WI38 (cell line): ENCODE measurements at regions not wholly inside any gene's neighbourhood (a gene's known extent, or its start where the extent isn't known, plus 50 kb on each side); places are given as distances from the start of the nearest gene placed in this dataset.
"Not testable (repeated sequence)": the region's sequence is repeated elsewhere in the genome, so short reads cannot be mapped to it uniquely, and the experiment has no call there.

Source experiments
- H3K4me3 ChIP-seq: 2 replicates; pipeline ENCODE4 v1.5.1; 2011; ENCODE audit warnings: low read depth, mild to moderate bottlenecking, control low read depth, low read length
- CTCF ChIP-seq: IDR thresholded peaks from 2 replicates; pipeline ENCODE4 v1.5.1; 2012; ENCODE audit warnings: low read depth, mild to moderate bottlenecking, control low read depth, low read length

GRCh38 chr2:131626565-131626964 lies 98.9 kb downstream of the CCDC74A start:
- not testable (repeated sequence) for H3K4me3 ChIP-seq

DNA sequence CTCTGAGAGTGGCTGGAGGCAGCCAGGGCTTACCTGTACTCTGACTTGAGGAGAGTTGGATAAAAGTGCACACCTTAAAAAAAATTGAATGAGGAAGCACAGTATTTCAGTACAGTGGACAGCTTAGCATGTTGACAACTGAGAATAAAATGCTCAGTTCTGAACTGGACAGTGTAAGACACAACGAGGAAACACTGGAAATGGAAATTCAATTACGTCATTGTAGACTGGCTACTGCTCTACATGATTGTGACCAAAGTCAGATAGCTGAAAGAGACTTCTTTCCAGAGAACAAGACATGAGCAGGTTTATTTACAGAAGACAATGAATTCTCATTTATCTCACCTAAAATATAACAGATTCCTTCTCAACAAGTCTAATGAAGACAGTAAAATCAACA lies 100.1 kb downstream of the CCDC74A start:
- not testable (repeated sequence) for H3K4me3 ChIP-seq

GRCh38 chr2:131631648-131632047 lies 104.0 kb downstream of the CCDC74A start:
- H3K4me3 ChIP-seq, result not testable (repeated sequence)

GRCh38 chr2:131633405-131633804 lies 105.7 kb downstream of the CCDC74A start:
- not testable (repeated sequence) for H3K4me3 ChIP-seq

- not testable (repeated sequence) for H3K4me3 ChIP-seq
Measured at GRCh38 chr2:131633827-131634695, 106.4 kb downstream of the CCDC74A start.

DNA sequence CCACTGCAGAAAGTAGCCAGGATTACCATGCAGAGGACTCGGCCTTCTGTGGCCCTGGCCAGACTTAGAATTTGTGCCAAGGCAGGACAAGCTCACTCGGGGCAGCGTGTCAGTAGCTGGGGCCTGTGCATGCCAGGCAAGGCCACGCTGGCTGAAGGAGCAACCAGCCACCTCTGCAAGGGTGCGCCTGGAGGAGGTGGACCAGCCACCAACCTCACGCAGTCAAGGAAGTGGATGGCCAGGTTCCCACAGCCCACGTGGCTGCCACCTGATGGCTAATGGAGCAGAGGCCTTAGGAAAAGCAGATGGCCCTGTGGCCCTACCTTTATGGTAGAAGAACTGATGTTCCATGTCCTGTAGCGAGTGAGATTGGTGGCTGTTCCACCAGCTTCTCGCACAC lies 107.9 kb downstream of the CCDC74A start:
- no peak overlapping the region for H3K4me3 ChIP-seq
- no peak for TF ChIP-seq CTCF

- not testable (repeated sequence) for H3K4me3 ChIP-seq
Measured at GRCh38 chr2:131636704-131637308, 109.1 kb downstream of the CCDC74A start.

- H3K4me3 ChIP-seq, result not testable (repeated sequence)
Measured at GRCh38 chr2:131639001-131639620, 111.4 kb downstream of the CCDC74A start.

GRCh38 chr2:131641414-131642206 lies 113.9 kb downstream of the CCDC74A start:
- no peak overlapping the region for H3K4me3 ChIP-seq
- TF ChIP-seq CTCF, result no peak

- H3K4me3 ChIP-seq, result not testable (repeated sequence)
Measured at GRCh38 chr2:131643180-131643579, 115.5 kb downstream of the CCDC74A start.

DNA sequence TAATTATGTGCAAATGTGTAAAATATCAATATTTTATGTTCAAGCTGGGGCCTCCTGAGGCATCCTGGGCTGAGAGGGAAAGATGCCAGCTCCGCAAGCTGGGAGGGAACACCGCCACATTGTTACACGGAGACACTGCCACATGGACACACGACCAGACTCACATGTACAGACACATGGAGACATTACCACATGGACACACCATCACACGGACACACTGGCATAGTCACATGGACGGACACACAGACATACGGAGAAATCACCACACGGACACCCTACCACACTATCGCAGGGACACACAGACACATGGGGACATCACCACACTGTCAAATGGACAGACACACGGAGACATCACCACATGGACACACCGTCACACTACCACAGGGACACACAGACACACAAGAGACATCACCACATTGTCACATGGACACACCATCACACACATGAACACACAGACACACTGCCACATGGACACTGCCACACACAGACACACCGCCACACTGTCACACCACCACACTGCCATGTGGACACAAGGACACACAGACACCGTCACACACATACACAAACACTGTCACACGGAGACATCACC lies 117.6 kb downstream of the CCDC74A start:
- H3K4me3 ChIP-seq, result no peak overlapping the region
- TF ChIP-seq CTCF, result no peak

- not testable (repeated sequence) for H3K4me3 ChIP-seq
Measured at GRCh38 chr2:131646220-131646619, 118.5 kb downstream of the CCDC74A start.
